Esophagus (tissue), 2 donors: ENCODE measurements at regions not wholly inside any gene's neighbourhood (a gene's known extent, or its start where the extent isn't known, plus 50 kb on each side); places are given as distances from the start of the nearest gene placed in this dataset.
"Not testable (repeated sequence)": the region's sequence is repeated elsewhere in the genome, so short reads cannot be mapped to it uniquely, and the experiment has no call there.

Experiments used
- H3K27ac ChIP-seq, 2 donors: one replicate each; pipeline ENCODE4 v1.5.1; 2013; ENCODE audit warnings: low read depth in 2 of 2, mild to moderate bottlenecking in 2 of 2, inconsistent platforms in 1 of 2, low read length in 1 of 2, moderate library complexity in 1 of 2
- H3K27me3 ChIP-seq, 2 donors: one replicate each; pipeline ENCODE4 v1.6.1; 2013; ENCODE audit warnings: low read length in 2 of 2, control low read depth in 1 of 2, mild to moderate bottlenecking in 1 of 2; ENCODE audit not compliant: insufficient read depth in 2 of 2, control insufficient read depth in 1 of 2
- H3K36me3 ChIP-seq, 2 donors: one replicate each; pipeline ENCODE4 v1.6.1; 2013; ENCODE audit warnings: low read length in 1 of 2; ENCODE audit not compliant: control insufficient read depth in 2 of 2, insufficient read depth in 2 of 2
- H3K4me1 ChIP-seq, 2 donors: one replicate each; pipeline ENCODE4 v1.6.1; 2013; ENCODE audit warnings: low read length in 1 of 2; ENCODE audit not compliant: control insufficient read depth in 2 of 2, insufficient read depth in 2 of 2
- H3K4me3 ChIP-seq, 2 donors: one replicate each; pipeline ENCODE4 v1.5.1; 2013; ENCODE audit warnings: low read length in 2 of 2, mild to moderate bottlenecking in 2 of 2, low read depth in 1 of 2, moderate library complexity in 1 of 2
- H3K9me3 ChIP-seq, 2 donors: one replicate each; pipeline ENCODE4 v1.6.1; 2013; ENCODE audit warnings: mild to moderate bottlenecking in 2 of 2, low read depth in 1 of 2, low read length in 1 of 2, moderate library complexity in 1 of 2; ENCODE audit not compliant: control insufficient read depth in 2 of 2, insufficient read depth in 1 of 2
- WGBS, 2 donors: extraction: QIAGEN DNeasy Blood & Tissue Kit; methylation state at CpG; one replicate each; pipeline ENCODE4 v1.1.7; 2013; 5-methylcytosine and 5-hydroxymethylcytosine counted together
- donor health status: healthy with polysubstance abuse.
- donor health status: Bipolar disorder and iron deficiency.

GRCh38 chr14:89667983-89668382, 250.9 kb upstream of the FOXN3 start:
- no peaks in the 10 kb centered on the region for H3K4me1 ChIP-seq
- no peak overlapping the region for H3K4me3 ChIP-seq
- H3K27ac ChIP-seq, result no peak overlapping the region
- WGBS, 2 donors, result 49 to 58% methylated on average over 7 of the region's 7 CpGs
- H3K36me3 ChIP-seq, result no peaks in the 10 kb centered on the region
- H3K9me3 ChIP-seq, result no peaks in the 10 kb centered on the region
- no peaks in the 10 kb centered on the region for H3K27me3 ChIP-seq

GRCh38 chr14:89665300-89666081, 248.5 kb upstream of the FOXN3 start:
- not testable (repeated sequence) for H3K27me3 ChIP-seq, H3K36me3 ChIP-seq, H3K9me3 ChIP-seq, H3K4me1 ChIP-seq, H3K27ac ChIP-seq, H3K4me3 ChIP-seq
- WGBS, 2 donors, result 81 to 91% methylated on average over 7 of the region's 7 CpGs

GRCh38 chr14:89661392-89661791, 244.4 kb upstream of the FOXN3 start:
- H3K27me3 ChIP-seq, result no peaks in the 10 kb centered on the region
- no peaks in the 10 kb centered on the region for H3K4me1 ChIP-seq
- no peaks in the 10 kb centered on the region for H3K9me3 ChIP-seq
- WGBS, 2 donors, result 94 to 96% methylated on average over 4 of the region's 4 CpGs
- no peak overlapping the region for H3K27ac ChIP-seq
- no peak overlapping the region for H3K4me3 ChIP-seq
- H3K36me3 ChIP-seq, result no peaks in the 10 kb centered on the region

- H3K27ac ChIP-seq, H3K4me3 ChIP-seq, H3K9me3 ChIP-seq, H3K4me1 ChIP-seq, H3K36me3 ChIP-seq, H3K27me3 ChIP-seq: not testable (repeated sequence)
- WGBS, 2 donors, result 90 to 92% methylated on average over 6 of the region's 6 CpGs
Measured at GRCh38 chr14:89660625-89661233, 243.7 kb upstream of the FOXN3 start.

- Histone ChIP-seq H3K27ac (no peak overlapping the region), H3K4me3 (no peak overlapping the region), H3K4me1 (no peaks in the 10 kb centered on the region), H3K27me3 (no peaks in the 10 kb centered on the region), H3K9me3 (no peaks in the 10 kb centered on the region), H3K36me3 (no peaks in the 10 kb centered on the region)
- 39 to 46% methylated on average over 5 of the region's 5 CpGs for WGBS, 2 donors
Measured at GRCh38 chr14:89660166-89660565, 243.1 kb upstream of the FOXN3 start.

GRCh38 chr14:89658977-89659670, 242.1 kb upstream of the FOXN3 start:
- Histone ChIP-seq H3K27me3 (no peaks in the 10 kb centered on the region), H3K9me3 (no peaks in the 10 kb centered on the region), H3K4me3 (no peak overlapping the region), H3K4me1 (no peaks in the 10 kb centered on the region), H3K27ac (no peak overlapping the region), H3K36me3 (no peaks in the 10 kb centered on the region)
- 65 to 82% methylated on average over 7 of the region's 7 CpGs for WGBS, 2 donors

GRCh38 chr14:89657014-89657413, 240.0 kb upstream of the FOXN3 start:
- no peaks in the 10 kb centered on the region for H3K36me3 ChIP-seq
- WGBS, 2 donors, result 99 to 100% methylated on average over 1 of the region's 1 CpG
- no peak overlapping the region for H3K27ac ChIP-seq
- H3K9me3 ChIP-seq, result no peaks in the 10 kb centered on the region
- no peaks in the 10 kb centered on the region for H3K27me3 ChIP-seq
- no peaks in the 10 kb centered on the region for H3K4me1 ChIP-seq
- H3K4me3 ChIP-seq, result no peak overlapping the region

GRCh38 chr14:89654998-89655397, 238.0 kb upstream of the FOXN3 start:
- no peaks in the 10 kb centered on the region for H3K27me3 ChIP-seq
- H3K9me3 ChIP-seq, result no peaks in the 10 kb centered on the region
- no peak overlapping the region for H3K27ac ChIP-seq
- no peaks in the 10 kb centered on the region for H3K4me1 ChIP-seq
- no peaks in the 10 kb centered on the region for H3K36me3 ChIP-seq
- WGBS, 2 donors, result 45 to 64% methylated on average over 1 of the region's 1 CpG
- no peak overlapping the region for H3K4me3 ChIP-seq

- no peak overlapping the region for H3K4me3 ChIP-seq
- no peaks in the 10 kb centered on the region for H3K27me3 ChIP-seq
- no peak overlapping the region for H3K27ac ChIP-seq
- H3K9me3 ChIP-seq, result no peaks in the 10 kb centered on the region
- H3K36me3 ChIP-seq, result no peaks in the 10 kb centered on the region
- 83 to 88% methylated on average over 4 of the region's 4 CpGs for WGBS, 2 donors
- H3K4me1 ChIP-seq, result no peaks in the 10 kb centered on the region
Measured at GRCh38 chr14:89652352-89652751, 235.3 kb upstream of the FOXN3 start.
